Duodenal mucosa (tissue), 2 donors: ENCODE measurements at regions not wholly inside any gene's neighbourhood (a gene's known extent, or its start where the extent isn't known, plus 50 kb on each side); places are given as distances from the start of the nearest gene placed in this dataset.

Experiments used
- H3K27ac ChIP-seq: one replicate; pipeline ENCODE4 v1.7.0; 2013; ENCODE audit warnings: low read depth, low read length
- H3K27me3 ChIP-seq, 2 donors: one replicate each; pipeline ENCODE4 v1.7.0; 2013; ENCODE audit warnings: low read length in 2 of 2, control low read depth in 1 of 2; ENCODE audit not compliant: insufficient read depth in 2 of 2, control insufficient read depth in 1 of 2
- H3K36me3 ChIP-seq, 2 donors: one replicate each; pipeline ENCODE4 v1.7.0; 2013; ENCODE audit warnings: low read length in 2 of 2, control low read depth in 1 of 2; ENCODE audit not compliant: insufficient read depth in 2 of 2, control insufficient read depth in 1 of 2
- H3K4me1 ChIP-seq, 2 donors: one replicate each; pipeline ENCODE4 v1.7.0; 2013; ENCODE audit warnings: low read length in 2 of 2, control low read depth in 1 of 2; ENCODE audit not compliant: insufficient read depth in 2 of 2, control insufficient read depth in 1 of 2
- H3K4me3 ChIP-seq, 2 donors: one replicate each; pipeline ENCODE4 v1.7.0; 2013; ENCODE audit warnings: low read length in 2 of 2, low read depth in 1 of 2
- H3K9ac ChIP-seq, 2 donors: one replicate each; pipeline ENCODE4 v1.7.0; 2013; ENCODE audit warnings: low read length in 2 of 2, low read depth in 1 of 2
- H3K9me3 ChIP-seq, 2 donors: one replicate each; pipeline ENCODE4 v1.7.0; 2013; ENCODE audit warnings: low read length in 2 of 2, control low read depth in 1 of 2; ENCODE audit not compliant: control insufficient read depth in 1 of 2

DNA sequence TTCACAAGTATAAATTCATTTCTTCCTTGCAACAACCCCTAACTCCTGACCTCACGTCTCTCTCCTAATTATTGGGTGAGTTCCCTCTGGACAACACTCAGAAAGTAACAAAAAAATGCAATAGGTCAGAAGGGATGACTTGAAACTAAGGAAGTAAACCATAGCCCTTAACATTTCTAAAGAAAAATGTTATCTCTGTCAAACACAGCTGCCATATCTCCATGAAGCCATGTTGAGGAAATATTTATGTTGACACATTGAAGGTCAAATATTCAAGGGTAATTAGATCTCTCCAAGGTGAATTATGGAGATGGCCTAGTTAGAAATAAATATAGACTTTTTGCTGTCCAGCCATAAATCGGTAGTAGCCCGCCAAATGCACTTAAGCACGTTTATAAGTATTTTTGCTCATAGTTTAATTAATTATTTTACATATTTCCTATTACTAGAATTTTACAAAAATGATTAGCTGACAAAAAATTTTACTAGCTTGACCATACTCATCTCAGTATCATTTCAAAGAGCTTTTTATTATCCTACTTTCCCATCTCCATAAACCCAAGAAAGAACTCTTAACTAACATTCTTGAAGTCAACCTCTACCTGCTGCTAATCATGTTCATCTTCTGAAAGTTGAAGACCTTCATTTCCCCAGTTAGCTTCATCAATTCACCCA is 160.1 kb upstream of the PKN2 start:
- Histone ChIP-seq H3K9ac (no peak overlapping the region), H3K27me3 (no peaks in the 10 kb centered on the region), H3K4me3 (no peak overlapping the region), H3K36me3 (no peaks in the 10 kb centered on the region), H3K9me3 (no peaks in the 10 kb centered on the region), H3K27ac (no peak overlapping the region), H3K4me1 (peaks cover 0 to 3% of the 10 kb centered on the region in 2 donors)

DNA sequence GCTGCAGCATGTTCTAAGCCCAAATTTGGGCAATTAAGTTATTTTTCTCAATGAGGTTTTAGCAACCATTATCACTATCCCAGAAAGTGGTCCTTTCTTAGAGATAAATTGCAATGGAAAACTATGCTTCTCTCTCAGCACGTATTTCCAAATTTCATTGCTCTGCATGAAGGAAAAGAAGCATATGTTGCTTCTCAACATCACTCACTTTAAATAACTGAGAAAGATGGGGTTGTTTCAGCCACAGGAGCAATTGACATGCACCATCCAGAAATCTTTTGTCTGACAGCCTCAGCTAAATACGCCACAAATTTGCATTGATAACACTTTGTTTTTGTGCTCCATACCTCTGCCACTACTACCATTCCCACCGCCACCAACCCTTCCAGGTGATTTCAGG is 157.6 kb upstream of the PKN2 start:
- no peak overlapping the region for H3K9ac ChIP-seq
- no peaks in the 10 kb centered on the region for H3K9me3 ChIP-seq
- no peak overlapping the region for H3K27ac ChIP-seq
- H3K27me3 ChIP-seq, result no peaks in the 10 kb centered on the region
- H3K4me3 ChIP-seq, result no peak overlapping the region
- H3K4me1 ChIP-seq, result no peaks in the 10 kb centered on the region
- H3K36me3 ChIP-seq, result no peaks in the 10 kb centered on the region

DNA sequence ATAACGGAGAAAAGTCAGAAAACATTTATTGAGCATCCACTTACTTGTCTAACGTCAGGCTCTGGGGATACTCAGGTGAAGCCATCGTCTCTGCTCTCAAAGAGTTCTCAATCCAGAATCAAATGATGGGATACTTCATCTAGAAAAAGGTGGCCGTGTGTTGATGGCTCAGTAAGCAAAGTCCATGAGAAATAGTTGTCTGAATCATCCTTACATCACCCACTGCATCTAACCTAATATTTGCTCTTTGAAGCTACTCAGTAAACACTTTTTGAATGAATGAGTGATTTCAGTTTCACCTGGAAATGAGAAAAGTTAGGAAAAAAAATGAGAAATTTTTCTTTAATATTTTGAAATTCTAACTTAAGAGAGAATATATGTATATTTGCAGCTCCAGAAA is 155.3 kb upstream of the PKN2 start:
- Histone ChIP-seq H3K27me3 (no peaks in the 10 kb centered on the region), H3K27ac (no peak overlapping the region), H3K9me3 (no peaks in the 10 kb centered on the region), H3K36me3 (no peaks in the 10 kb centered on the region), H3K4me1 (no peaks in the 10 kb centered on the region), H3K4me3 (no peak overlapping the region), H3K9ac (no peak overlapping the region)

DNA sequence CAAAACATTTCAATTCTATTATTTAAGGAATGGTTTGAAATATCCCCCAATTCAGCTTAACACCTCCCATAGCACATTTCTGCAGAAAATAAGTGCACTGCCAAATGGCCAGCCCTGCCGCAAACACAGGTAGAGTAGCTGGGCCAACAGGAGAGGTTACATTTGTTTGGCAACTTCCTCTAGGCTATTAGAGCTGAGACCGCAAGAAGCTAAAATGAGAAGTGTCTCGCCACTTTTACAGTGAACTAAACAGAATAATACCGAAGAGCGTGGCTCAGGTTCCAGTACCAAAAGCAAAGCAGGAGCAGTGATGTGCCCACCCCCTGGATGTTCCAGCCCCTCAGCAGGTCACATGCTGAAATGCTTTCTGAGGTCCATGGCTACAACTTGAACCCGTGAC is 154.5 kb upstream of the PKN2 start:
- Histone ChIP-seq H3K9ac (no peak overlapping the region), H3K36me3 (no peaks in the 10 kb centered on the region), H3K27ac (no peak overlapping the region), H3K27me3 (no peaks in the 10 kb centered on the region), H3K9me3 (no peaks in the 10 kb centered on the region), H3K4me1 (no peaks in the 10 kb centered on the region), H3K4me3 (no peak overlapping the region)

DNA sequence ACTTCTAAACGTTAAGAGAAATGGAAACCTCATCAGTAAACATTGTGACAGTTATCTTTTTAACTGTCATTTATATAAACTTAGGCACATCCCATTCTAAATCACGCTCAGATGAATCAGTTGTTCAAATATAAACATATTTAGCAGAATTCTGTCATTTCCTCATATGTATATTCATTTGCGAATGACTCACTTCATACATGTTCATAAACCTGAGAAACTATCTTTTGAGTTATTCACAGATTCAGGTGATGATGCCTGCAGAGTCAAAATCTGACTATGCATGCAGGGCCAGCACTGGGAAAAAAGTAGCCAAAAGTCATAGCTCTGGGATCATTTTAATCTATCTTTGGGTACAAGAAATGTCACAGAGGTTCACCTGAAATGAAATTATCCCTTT is 153.8 kb upstream of the PKN2 start:
- H3K27ac ChIP-seq, result no peak overlapping the region
- no peaks in the 10 kb centered on the region for H3K9me3 ChIP-seq
- no peak overlapping the region for H3K4me3 ChIP-seq
- no peaks in the 10 kb centered on the region for H3K4me1 ChIP-seq
- no peaks in the 10 kb centered on the region for H3K27me3 ChIP-seq
- no peak overlapping the region for H3K9ac ChIP-seq
- no peaks in the 10 kb centered on the region for H3K36me3 ChIP-seq

DNA sequence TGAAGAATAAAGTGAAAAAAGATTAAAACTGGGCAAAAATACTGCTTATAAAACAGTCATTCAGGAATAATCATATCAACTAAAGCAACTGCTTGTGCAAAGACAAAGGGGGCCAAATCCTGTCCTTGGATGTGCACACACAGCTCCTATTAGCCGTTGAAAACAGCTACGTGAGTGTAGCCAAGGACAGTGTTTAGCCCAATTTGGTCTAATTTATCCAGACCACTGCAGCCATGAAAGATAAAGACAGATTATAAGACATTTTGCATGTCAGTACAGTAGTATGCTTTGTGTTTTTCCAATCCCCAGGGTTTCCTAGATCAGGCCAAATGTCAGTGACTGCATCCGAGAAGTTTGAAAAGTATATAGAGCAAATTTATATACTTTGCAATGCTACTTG is 146.3 kb upstream of the PKN2 start:
- Histone ChIP-seq H3K9ac (no peak overlapping the region), H3K27ac (no peak overlapping the region), H3K4me3 (no peak overlapping the region), H3K4me1 (peaks cover 0 to 4% of the 10 kb centered on the region in 2 donors), H3K36me3 (no peaks in the 10 kb centered on the region), H3K9me3 (no peaks in the 10 kb centered on the region), H3K27me3 (no peaks in the 10 kb centered on the region)

DNA sequence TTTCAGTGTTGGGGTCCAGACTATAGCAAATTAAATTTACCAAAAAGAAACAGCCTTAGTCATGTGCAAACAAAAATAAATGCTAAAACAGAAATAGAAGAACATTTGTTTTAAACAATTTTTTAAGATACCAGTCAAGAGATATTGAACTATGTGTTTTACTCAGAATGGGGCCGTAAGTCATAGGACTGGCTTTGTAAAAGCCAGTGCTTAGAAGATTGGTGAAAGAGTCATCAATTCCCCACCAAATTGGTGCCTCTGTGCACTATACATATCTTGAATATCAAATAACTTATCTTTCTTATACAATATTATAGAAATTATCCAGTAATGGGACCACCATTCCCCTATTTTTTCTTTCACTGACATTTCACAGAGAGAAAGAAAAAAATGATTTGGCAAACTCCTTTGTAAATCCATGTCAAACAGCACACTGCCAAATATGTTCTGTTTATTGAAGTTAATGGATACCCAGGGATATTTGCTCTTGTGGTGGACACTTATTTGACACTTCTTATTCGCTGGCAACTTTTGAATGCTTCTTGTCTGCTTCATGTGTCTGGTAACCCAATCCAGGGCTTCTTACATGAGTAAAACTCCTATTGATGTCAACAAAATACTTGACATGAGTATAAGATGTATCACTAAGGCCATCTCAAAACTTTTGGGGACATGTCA is 145.7 kb upstream of the PKN2 start:
- Histone ChIP-seq H3K27me3 (no peaks in the 10 kb centered on the region), H3K4me1 (peaks cover 0 to 4% of the 10 kb centered on the region in 2 donors), H3K9me3 (no peaks in the 10 kb centered on the region), H3K4me3 (no peak overlapping the region), H3K27ac (no peak overlapping the region), H3K36me3 (no peaks in the 10 kb centered on the region), H3K9ac (no peak overlapping the region)

DNA sequence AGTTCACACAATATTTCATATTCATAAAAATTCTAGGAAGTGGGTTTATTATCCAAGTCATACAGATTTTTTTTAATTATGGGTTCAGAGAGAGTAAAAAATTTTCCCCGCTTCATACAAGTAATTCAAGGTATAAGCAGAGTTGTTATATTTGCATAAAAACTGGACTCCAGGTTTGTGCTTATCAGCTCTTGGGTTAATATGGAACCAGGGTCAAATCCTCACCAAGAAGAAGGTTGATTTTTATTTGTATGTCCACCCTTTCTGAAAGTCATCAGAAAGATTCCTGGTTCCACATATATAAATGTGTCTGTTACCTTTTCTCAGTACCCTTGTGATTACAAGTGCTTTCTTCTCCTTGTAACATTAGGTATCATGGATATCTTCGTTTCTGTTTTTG is 143.8 kb upstream of the PKN2 start:
- Histone ChIP-seq H3K27me3 (no peaks in the 10 kb centered on the region), H3K4me3 (no peak overlapping the region), H3K9ac (no peak overlapping the region), H3K4me1 (peaks cover 0 to 4% of the 10 kb centered on the region in 2 donors), H3K27ac (no peak overlapping the region), H3K9me3 (no peaks in the 10 kb centered on the region), H3K36me3 (no peaks in the 10 kb centered on the region)

DNA sequence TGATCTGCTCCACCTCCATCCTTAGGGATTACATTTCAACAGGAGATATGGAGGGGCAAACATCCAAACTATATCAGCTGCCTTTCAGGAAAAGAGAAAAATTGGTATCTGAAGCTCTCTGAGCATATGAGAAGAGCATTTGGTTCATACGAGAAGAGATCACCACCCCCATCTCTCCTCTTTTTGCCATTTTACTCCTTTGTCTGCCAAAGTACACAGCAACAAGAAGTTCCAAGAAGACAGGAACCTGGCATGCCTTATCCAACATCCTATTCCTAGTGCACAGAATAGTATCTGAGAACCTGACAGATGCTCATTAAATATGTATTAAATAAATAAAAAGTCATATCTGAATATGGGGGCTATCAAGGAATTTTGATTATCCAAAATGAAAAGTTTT is 142.5 kb upstream of the PKN2 start:
- no peaks in the 10 kb centered on the region for H3K27me3 ChIP-seq
- H3K9me3 ChIP-seq, result no peaks in the 10 kb centered on the region
- no peak overlapping the region for H3K9ac ChIP-seq
- H3K36me3 ChIP-seq, result no peaks in the 10 kb centered on the region
- H3K4me3 ChIP-seq, result no peak overlapping the region
- H3K27ac ChIP-seq, result no peak overlapping the region
- H3K4me1 ChIP-seq, result peaks cover 0 to 4% of the 10 kb centered on the region in 2 donors

DNA sequence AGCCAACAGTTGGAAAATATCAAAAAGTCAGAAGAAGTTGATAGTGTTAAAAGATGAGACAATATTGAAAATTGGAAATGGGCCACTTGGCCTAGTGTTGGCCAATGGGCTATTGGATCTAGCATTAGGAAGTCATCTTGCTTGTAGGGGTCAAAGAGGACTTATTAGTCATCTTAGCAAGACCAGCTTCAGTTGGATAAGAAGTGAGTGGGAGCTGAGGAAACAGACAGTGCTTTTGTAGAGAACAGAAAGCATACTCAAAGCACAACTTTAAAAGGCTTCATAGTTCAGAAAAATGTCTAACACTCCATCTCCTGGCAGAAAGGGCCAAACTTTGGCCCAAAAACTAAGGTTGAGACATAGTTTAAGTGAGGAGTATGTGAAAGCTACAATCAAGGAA is 139.9 kb upstream of the PKN2 start:
- Histone ChIP-seq H3K36me3 (no peaks in the 10 kb centered on the region), H3K9ac (no peak overlapping the region), H3K4me3 (no peak overlapping the region), H3K27me3 (no peaks in the 10 kb centered on the region), H3K9me3 (no peaks in the 10 kb centered on the region), H3K27ac (no peak overlapping the region), H3K4me1 (no peaks in the 10 kb centered on the region)
